Hepatocyte (in vitro differentiated cells): ENCODE measurements at regions not wholly inside any gene's neighbourhood (a gene's known extent, or its start where the extent isn't known, plus 50 kb on each side); places are given as distances from the start of the nearest gene placed in this dataset.

ENCODE experiments used
- EZH2 ChIP-seq: fragments of 200-600 bp; sonication (generic); IDR thresholded peaks from 2 replicates; pipeline ENCODE4 v1.6.1; 2016; ENCODE audit warnings: antibody characterized with exemption, mild to moderate bottlenecking, borderline replicate concordance
- TF ChIP-seq, protein P1 (sequence below): fragments of 200-600 bp; sonication (generic); IDR thresholded peaks from 2 replicates; pipeline ENCODE4 v1.5.1; 2016; ENCODE audit warnings: antibody characterized with exemption, mild to moderate bottlenecking; ENCODE audit not compliant: poor library complexity

- TF ChIP-seq, protein P1, sequence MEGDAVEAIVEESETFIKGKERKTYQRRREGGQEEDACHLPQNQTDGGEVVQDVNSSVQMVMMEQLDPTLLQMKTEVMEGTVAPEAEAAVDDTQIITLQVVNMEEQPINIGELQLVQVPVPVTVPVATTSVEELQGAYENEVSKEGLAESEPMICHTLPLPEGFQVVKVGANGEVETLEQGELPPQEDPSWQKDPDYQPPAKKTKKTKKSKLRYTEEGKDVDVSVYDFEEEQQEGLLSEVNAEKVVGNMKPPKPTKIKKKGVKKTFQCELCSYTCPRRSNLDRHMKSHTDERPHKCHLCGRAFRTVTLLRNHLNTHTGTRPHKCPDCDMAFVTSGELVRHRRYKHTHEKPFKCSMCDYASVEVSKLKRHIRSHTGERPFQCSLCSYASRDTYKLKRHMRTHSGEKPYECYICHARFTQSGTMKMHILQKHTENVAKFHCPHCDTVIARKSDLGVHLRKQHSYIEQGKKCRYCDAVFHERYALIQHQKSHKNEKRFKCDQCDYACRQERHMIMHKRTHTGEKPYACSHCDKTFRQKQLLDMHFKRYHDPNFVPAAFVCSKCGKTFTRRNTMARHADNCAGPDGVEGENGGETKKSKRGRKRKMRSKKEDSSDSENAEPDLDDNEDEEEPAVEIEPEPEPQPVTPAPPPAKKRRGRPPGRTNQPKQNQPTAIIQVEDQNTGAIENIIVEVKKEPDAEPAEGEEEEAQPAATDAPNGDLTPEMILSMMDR, result no peak
- no peak for TF ChIP-seq EZH2
Measured at GRCh38 chr7:49386792-49387191, 386.6 kb upstream of the VWC2 start.
